Sciatic nerve (tissue), 2 donors: ENCODE measurements at regions not wholly inside any gene's neighbourhood (a gene's known extent, or its start where the extent isn't known, plus 50 kb on each side); places are given as distances from the start of the nearest gene placed in this dataset.

Experiments
- ATAC-seq: fragments of 200-7000 bp; cut with Tn5 transposase; one replicate; pipeline ENCODE4 v1.9.1; 2020; ENCODE audit warnings: mild to moderate bottlenecking, moderate library complexity
- DNase-seq: peaks from one replicate; pipeline ENCODE4 v3.0.0-alpha.2; 2020; ENCODE audit warnings: low spot score
- intact Hi-C: fragments of 100-400 bp; cut with DNase I; formaldehyde crosslinking; loops from one replicate; pipeline ENCODE4 v1.14.2; 2022
- donor health status: DM: no; HTN: no; CAD: no.
- donor health status: DM: no; HTN: no; CAD: no.

DNA sequence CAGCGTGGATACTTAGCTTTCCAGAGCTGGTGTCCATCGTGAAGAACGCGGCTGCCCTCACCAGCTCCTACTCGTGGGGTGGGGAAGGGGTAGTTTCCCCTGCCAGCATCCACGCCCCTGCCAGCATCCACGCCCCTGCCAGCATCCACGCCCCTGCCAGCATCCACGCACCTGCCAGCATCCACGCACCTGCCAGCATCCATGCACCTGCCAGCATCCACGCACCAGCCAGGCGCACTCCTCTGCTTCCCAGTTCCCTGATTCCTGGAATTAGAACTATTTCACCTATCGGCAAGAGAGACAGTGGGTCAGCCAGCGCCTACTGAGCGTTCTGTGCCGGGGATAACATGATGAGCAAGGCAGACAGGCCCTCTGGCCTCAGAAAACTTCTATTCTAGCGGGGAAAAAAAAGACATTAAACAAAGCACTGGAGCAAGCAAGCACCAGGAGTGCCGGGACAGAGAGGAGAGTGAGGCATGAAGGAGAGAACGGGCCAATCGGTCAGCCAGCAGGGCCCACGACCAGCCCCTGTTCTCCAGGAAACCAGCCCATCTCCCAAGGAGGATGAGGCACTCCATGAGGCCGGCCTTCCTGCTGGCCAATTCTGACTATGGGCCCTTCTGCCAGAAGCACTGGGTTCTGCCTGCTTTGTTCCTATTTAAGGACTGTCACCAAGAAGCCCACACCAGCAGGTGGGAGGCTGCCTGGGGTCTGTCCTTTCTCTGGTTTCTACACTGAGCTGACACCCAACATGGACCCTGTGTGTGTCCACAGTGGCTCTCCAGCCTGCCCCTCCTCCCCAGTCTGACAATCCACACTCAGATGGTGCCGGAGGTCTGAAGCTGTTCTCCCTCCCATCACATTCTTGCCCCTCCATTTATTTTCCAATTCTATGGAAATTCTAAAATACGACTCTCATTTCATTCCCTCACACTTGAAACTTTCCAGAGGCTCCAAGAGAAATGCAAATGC, 78.4 kb upstream of the SALL3 start:
- no peak for DNase-seq
- ATAC-seq: no peak
- intact Hi-C loops: no loop called here

- ATAC-seq (no peak), DNase-seq (no peak)
- intact Hi-C loops: no loop called here
Measured at GRCh38 chr18:78901923-78902794, 77.5 kb upstream of the SALL3 start.

GRCh38 chr18:78902795-78903435, 76.7 kb upstream of the SALL3 start:
- intact Hi-C loops: no loop called here
- ATAC-seq (no peak), DNase-seq (no peak)

GRCh38 chr18:78903436-78904178, 76.0 kb upstream of the SALL3 start:
- ATAC-seq: no peak
- intact Hi-C loops: no loop called here
- DNase-seq: no peak

DNA sequence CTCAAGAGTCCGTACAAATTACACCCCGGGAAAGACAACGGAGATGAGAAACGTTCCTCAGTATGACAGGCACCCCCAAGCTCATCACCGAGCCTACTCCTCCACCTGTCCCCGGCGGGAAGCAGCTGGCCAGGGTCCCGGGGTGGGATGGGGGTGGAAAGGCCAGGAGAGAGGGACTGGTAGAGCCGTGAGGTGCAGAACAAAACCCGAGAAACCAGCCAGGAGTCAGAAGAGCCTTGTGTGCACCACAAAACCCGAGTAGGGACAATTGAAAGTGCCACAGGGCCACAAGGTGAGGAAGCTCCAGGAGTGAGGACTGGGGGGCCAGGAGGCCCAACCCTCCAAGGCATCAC, 75.5 kb upstream of the SALL3 start:
- intact Hi-C loops: no loop called here
- DNase-seq (no peak), ATAC-seq (no peak)

DNA sequence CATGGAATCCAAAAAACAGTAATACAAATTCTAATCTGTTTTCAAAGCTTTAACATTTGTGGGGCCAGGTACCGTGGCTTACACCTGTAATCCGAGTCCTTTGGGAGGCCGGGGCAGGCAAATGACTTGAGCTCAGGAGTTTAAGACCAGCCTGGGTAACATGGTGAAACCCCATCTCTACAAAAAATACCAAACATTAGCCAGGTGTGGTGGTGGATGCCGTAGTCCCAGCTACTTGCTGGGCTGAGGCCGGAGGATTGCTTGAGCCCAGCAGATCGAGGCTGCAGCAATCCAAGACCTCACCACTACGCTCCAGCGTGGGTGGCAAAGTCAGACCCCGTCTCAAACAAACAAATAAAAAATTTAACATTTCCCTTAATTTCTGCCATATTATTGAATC, 74.3 kb upstream of the SALL3 start:
- DNase-seq (no peak), ATAC-seq (no peak)
- intact Hi-C loops: no loop called here

DNA sequence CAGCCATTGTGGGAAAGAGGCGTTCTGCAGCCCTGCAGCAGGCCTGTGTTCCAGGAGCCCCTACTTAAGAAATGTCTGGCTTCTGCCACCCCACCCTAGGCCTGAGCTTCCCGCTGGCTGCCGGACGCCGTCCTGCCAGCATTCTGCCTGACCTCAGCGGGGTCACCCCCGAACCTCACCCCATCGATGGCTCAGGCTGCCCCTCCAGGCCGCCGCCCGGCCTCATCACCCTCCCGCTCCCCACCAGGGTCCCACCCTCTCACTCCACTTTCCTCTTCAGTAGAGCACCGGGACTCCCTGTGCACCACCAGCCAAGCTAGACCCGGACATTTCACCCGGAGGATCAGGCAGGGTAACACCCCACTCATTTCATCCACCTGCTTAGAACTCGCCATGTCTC, 73.6 kb upstream of the SALL3 start:
- ATAC-seq: no peak
- no peak for DNase-seq

GRCh38 chr18:78908462-78909260, 71.0 kb upstream of the SALL3 start:
- ATAC-seq (no peak), DNase-seq (no peak)
- intact Hi-C loops: no loop called here

More for the DNA sequence above, 73.6 kb upstream of the SALL3 start:
- intact Hi-C loops: no loop called here

DNA sequence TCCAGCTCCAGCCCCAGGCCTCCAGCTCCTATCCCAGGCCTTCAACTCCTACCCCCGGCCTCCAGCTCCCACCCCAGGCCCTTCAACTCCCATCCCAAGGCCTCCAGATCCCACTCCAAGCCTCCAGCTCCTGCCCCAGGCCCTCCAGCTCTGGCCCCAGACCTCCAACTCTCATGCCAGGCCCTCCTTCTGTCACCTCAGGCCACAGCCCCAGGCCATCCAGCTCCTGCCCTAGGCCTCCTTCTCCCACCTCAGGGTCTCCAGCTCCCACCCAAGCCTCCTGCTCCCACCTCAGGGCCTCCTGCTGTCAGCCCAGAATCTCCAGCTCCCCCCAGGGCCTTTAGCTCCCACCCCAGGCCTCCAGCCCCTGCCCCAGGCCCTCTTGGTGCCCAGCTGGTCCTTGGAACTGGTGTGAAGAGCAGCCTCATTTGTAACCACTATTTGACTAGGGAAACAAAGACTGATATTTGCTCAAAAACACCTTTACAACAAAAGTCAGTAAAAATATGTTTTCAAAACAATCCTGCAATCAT, 67.8 kb upstream of the SALL3 start:
- DNase-seq: no peak
- no peak for ATAC-seq
- intact Hi-C loops: no loop called here

DNA sequence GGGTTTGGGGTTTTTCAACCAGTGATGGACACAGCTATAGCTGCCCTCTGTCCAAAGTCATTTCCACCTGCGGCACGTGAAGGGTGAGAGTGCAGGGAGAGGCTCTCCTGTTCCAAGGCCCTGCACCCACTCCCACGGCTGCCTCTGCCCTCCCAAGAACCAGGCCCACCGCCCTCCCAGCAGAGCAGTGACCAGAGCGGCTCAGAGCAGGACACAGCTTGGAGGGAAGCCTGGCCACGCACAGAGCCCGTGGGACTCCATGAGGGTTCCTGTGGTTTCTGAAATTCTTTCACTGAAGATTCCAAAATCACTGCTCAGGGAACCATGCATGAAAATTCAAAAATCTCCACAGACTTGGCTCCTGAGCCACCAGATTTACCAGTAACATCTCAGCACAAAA, 67.3 kb upstream of the SALL3 start:
- DNase-seq (no peak), ATAC-seq (no peak)
- intact Hi-C loops: no loop called here

- ATAC-seq (no peak), DNase-seq (no peak)
- intact Hi-C loops: no loop called here
Measured at GRCh38 chr18:78912844-78913243, 66.8 kb upstream of the SALL3 start.

DNA sequence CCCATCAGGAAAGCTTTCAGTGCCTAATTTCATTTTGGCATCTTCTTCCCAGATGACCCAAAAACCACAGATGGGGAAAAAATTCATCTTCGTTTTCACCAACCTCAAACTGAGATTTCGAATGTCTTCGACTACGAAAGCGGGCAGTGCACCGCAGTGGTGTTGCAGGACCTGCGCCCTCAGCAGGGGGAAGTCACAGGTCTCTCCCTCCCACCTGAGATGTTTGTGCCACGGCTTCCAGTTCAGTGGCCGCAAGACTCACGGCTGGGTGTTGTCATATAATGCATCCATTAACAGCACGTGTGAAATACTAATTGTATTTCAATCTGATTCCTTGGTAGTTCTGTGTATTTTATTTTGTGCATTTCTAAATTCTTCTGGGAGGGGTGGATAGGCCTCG, 66.2 kb upstream of the SALL3 start:
- no peak for DNase-seq
- intact Hi-C loops: no loop called here
- no peak for ATAC-seq

- no peak for ATAC-seq
- intact Hi-C loops: no loop called here
Measured at GRCh38 chr18:78913830-78914231, 65.8 kb upstream of the SALL3 start.

DNA sequence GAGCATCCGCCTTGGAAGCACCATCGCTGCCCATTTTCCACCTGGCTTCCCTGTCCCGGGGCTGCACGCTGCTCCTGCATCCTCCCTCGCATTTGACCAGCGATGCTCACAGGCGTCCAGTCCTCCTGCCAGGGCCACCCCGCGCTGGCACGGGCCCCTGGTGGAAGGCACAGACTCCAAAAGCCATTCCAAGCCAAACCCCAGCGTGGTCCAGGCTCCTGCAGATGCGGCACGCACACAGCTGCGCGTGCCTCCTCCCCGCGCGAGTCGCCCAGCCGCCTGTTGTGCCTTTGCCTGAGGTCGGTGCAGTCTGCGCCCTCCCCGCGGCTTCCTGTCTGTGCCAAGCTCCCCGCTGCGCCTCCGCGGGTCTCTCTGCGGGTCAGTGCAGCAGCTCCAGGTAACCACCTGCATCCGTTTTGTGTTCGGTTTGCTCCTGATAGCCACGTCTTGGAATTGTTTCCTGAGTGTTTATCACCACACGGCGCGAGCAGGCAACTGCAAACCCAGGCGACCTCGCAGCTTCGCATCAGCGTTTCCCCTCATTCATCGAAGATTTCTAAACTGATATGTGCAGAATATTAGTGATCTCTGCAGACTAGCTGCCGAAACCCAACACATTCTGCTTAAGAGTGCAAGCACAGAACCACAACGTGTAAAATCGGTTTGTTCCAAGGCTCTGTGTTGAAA, 65.2 kb upstream of the SALL3 start:
- DNase-seq (peak; percentile 36), ATAC-seq (no peak)
- intact Hi-C loops: no loop called here

More at GRCh38 chr18:78913830-78914231, 65.8 kb upstream of the SALL3 start:
- peak; percentile 22 for DNase-seq

- intact Hi-C loops: no loop called here
- DNase-seq: peak; percentile 42
- ATAC-seq: no peak
Measured at GRCh38 chr18:78915446-78916008, 64.1 kb upstream of the SALL3 start.

DNA sequence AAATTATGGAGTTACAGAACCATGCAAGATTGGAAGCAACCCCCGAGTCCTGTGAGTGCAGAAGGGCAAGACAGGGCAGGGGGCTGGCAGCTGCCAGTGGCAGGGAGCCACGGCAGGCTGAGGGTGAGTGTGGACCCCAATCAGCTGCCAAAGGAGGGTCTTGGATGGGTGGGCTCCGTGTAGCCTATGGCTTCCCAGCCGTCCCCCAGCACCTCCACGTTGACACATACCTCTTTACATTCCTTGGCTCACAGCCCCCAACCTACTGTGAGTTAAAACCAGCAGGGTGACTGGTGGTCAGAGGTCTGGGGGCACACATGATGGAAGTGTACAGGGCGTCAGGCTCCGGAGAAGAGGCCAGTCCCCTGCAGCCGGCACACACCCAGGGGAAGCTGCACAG, 60.9 kb upstream of the SALL3 start:
- intact Hi-C loops: no loop called here
- peak; percentile 17 for DNase-seq
- no peak for ATAC-seq

DNA sequence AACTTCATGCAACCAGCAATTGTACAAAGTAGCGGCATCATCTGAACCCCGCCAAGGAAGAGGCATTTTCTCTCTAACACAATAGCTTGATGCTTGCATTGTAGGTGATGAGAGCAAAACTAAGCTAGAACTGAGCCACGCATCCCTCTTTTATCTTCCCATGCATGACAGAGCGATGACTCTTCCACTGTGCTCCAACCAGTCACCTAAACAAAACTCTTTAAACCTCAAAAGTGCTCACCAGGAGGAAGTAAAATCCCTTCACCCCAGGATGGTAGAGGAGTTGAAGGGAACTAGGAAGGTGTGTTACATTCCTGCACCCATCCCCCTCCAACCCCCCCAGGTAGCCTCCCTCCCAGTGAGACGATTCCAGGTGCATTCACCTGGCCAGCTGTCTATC, 59.7 kb upstream of the SALL3 start:
- intact Hi-C loops: no loop called here
- ATAC-seq (no peak), DNase-seq (no peak)
